ENCODE measurements at regions not wholly inside any gene's neighbourhood (a gene's known extent, or its start where the extent isn't known, plus 50 kb on each side); places are given as distances from the start of the nearest gene placed in this dataset.

GRCh38 chr5:113969901-113970300 is 392.0 kb upstream of the KCNN2 start:
- TF ChIP-seq, protein P1, sequence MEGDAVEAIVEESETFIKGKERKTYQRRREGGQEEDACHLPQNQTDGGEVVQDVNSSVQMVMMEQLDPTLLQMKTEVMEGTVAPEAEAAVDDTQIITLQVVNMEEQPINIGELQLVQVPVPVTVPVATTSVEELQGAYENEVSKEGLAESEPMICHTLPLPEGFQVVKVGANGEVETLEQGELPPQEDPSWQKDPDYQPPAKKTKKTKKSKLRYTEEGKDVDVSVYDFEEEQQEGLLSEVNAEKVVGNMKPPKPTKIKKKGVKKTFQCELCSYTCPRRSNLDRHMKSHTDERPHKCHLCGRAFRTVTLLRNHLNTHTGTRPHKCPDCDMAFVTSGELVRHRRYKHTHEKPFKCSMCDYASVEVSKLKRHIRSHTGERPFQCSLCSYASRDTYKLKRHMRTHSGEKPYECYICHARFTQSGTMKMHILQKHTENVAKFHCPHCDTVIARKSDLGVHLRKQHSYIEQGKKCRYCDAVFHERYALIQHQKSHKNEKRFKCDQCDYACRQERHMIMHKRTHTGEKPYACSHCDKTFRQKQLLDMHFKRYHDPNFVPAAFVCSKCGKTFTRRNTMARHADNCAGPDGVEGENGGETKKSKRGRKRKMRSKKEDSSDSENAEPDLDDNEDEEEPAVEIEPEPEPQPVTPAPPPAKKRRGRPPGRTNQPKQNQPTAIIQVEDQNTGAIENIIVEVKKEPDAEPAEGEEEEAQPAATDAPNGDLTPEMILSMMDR (conservative IDR thresholded peaks at IDR 0.05; ENCODE audit: low read depth, low read length): no peak
- TF ChIP-seq POLR2A (IDR thresholded peaks at IDR 0.05; ENCODE audit: low read depth, low read length) (no peak), USF2 (IDR thresholded peaks at IDR 0.05; ENCODE audit: low read depth, low read length) (no peak), SMC3 (IDR thresholded peaks at IDR 0.05; ENCODE audit: low read depth, low read length) (no peak), MXI1 (IDR thresholded peaks at IDR 0.05; ENCODE audit: borderline replicate concordance, low read depth, low read length) (no peak), RFX5 (IDR thresholded peaks at IDR 0.05; ENCODE audit: low read depth, low read length) (no peak), RAD21 (IDR thresholded peaks at IDR 0.05; ENCODE audit: low read length) (no peak), CEBPB (IDR thresholded peaks at IDR 0.05; ENCODE audit: low read depth, low read length) (no peak), RCOR1 (IDR thresholded peaks at IDR 0.05; ENCODE audit: insufficient replicate concordance, low read length) (no peak), BHLHE40 (IDR thresholded peaks at IDR 0.05; ENCODE audit: low read depth, low read length) (no peak), MAFK (IDR thresholded peaks at IDR 0.05; ENCODE audit: low read depth, low read length) (no peak), CHD1 (IDR thresholded peaks at IDR 0.05; ENCODE audit: low read depth, low read length) (no peak), ELK1 (IDR thresholded peaks at IDR 0.05; ENCODE audit: borderline replicate concordance, low read depth, low read length) (no peak), MAZ (IDR thresholded peaks at IDR 0.05; ENCODE audit: borderline replicate concordance, low read depth, low read length) (no peak)
